ENCODE measurements at regions not wholly inside any gene's neighbourhood (a gene's known extent, or its start where the extent isn't known, plus 50 kb on each side); places are given as distances from the start of the nearest gene placed in this dataset.

DNA sequence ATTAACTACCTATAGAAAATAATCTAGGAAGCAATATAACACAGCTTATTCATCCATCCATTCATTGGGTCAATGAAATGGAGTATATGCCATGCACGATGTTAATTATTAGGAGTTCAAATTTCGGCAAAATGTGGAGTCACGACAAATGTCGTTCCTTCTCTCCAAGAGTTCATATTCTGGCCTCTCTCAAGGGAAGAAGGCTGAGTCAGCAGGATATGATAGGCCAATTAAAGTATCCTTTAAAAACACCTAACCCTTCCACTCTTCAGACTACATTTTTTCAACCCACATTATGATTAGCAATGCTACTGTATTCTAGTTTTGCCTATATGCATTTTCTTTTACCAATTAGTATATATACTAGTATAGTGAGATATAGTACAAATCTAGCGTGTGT is 163.1 kb downstream of the LARP7 start:
- no peak overlapping the region for H3K4me3 ChIP-seq (ENCODE audit: low read length in 2 of 2)
- WGBS, 2 donors = 91 to 95% methylated on average over 5 of the region's 5 CpGs
- DNase-seq (no peak), ATAC-seq (ENCODE audit: low FRiP score) (no peak)
- H3K27me3 ChIP-seq (ENCODE audit: control insufficient read depth in 1 of 2, insufficient read depth in 2 of 2, low read length in 1 of 2) = no peaks in the 10 kb centered on the region
- no peaks in the 10 kb centered on the region for H3K9me3 ChIP-seq (ENCODE audit: control insufficient read depth, low read length)
- H3K27ac ChIP-seq (ENCODE audit: low read depth in 1 of 2, low read length in 2 of 2) = no peak overlapping the region
- peaks cover 0 to 1% of the 10 kb centered on the region in 2 donors for H3K36me3 ChIP-seq (ENCODE audit: control insufficient read depth in 1 of 2, insufficient read depth in 2 of 2, low read length in 1 of 2)
- intact Hi-C loops (cut with DNase I) = no loop called here
- no peaks in the 10 kb centered on the region for H3K4me1 ChIP-seq (ENCODE audit: control insufficient read depth in 1 of 2, insufficient read depth in 2 of 2, low read length in 2 of 2)

DNA sequence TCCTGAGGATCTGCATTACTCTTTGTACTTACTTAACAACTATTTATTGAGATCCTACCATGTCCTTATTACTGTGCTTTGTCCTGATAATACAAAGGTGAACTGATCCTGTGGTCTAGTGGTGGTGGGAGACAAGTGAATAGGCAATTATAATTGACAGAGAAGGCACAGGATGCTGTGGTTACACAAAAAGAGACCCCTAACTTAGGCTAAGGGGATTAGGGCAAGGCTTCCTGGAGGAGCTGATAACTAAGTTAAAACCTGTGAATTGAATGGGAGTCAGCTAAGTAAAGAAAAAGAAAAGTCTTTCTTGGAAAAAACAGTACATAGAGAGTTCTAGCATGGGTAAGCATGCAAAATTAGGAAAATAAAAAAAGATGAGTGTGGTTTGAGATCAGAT is 164.4 kb downstream of the LARP7 start:
- intact Hi-C loops (cut with DNase I) = no loop called here
- DNase-seq (no peak), ATAC-seq (ENCODE audit: low FRiP score) (no peak)
- Histone ChIP-seq H3K27ac (ENCODE audit: low read depth in 1 of 2, low read length in 2 of 2) (no peak overlapping the region), H3K9me3 (ENCODE audit: control insufficient read depth, low read length) (no peaks in the 10 kb centered on the region), H3K27me3 (ENCODE audit: control insufficient read depth in 1 of 2, insufficient read depth in 2 of 2, low read length in 1 of 2) (no peaks in the 10 kb centered on the region), H3K4me1 (ENCODE audit: control insufficient read depth in 1 of 2, insufficient read depth in 2 of 2, low read length in 2 of 2) (no peaks in the 10 kb centered on the region), H3K4me3 (ENCODE audit: low read length in 2 of 2) (no peak overlapping the region), H3K36me3 (ENCODE audit: control insufficient read depth in 1 of 2, insufficient read depth in 2 of 2, low read length in 1 of 2) (peaks cover 0 to 1% of the 10 kb centered on the region in 2 donors)

DNA sequence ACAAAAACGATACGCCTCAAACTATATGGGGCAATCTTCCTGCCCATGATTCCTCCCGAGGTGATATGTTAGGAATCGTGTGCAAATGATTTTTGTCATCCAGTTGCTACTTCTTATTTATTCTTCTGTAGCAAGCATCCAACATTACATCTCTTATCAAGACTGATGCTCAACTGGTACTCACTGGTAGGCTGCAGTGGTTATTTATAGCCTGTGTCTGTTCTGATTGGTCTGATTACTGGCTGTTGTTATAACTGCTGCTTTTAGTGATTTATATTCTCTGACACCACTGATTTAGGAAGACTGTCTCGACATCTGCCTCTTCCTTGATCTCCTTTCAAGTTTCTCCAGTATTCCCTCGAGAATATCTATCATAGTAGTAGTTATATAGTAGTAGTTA is 165.8 kb downstream of the LARP7 start:
- intact Hi-C loops (cut with DNase I) = no loop called here
- Histone ChIP-seq H3K27ac (ENCODE audit: low read depth in 1 of 2, low read length in 2 of 2) (no peak overlapping the region), H3K9me3 (ENCODE audit: control insufficient read depth, low read length) (no peaks in the 10 kb centered on the region), H3K4me1 (ENCODE audit: control insufficient read depth in 1 of 2, insufficient read depth in 2 of 2, low read length in 2 of 2) (peaks cover 0 to 3% of the 10 kb centered on the region in 2 donors), H3K27me3 (ENCODE audit: control insufficient read depth in 1 of 2, insufficient read depth in 2 of 2, low read length in 1 of 2) (no peaks in the 10 kb centered on the region), H3K4me3 (ENCODE audit: low read length in 2 of 2) (no peak overlapping the region), H3K36me3 (ENCODE audit: control insufficient read depth in 1 of 2, insufficient read depth in 2 of 2, low read length in 1 of 2) (peaks cover 0 to 1% of the 10 kb centered on the region in 2 donors)
- WGBS, 2 donors = 72 to 73% methylated on average over 6 of the region's 6 CpGs
- no peak for DNase-seq
- no peak for ATAC-seq (ENCODE audit: low FRiP score)

DNA sequence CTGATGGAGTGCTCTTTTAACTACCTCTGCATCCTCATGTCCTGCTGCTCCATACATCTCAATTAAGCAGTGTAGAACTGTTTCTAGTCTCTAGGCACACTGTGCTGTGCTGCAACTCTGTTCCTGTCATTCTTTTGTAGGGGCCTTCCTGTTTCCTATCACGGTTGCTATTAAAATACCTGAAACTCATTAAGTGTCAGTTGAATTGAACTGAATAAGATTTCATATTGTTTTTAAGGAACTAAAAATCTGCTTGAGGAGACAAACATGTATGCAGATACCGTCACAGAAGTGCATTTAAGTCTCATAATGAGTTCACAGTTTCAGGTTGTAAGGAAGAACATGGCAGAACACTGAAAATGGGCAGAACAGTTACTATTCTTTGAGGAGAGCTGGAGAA is 170.1 kb downstream of the LARP7 start:
- no peak for DNase-seq
- ATAC-seq (ENCODE audit: low FRiP score) = no peak
- no peak overlapping the region for H3K27ac ChIP-seq (ENCODE audit: low read depth in 1 of 2, low read length in 2 of 2)
- no peaks in the 10 kb centered on the region for H3K27me3 ChIP-seq (ENCODE audit: control insufficient read depth in 1 of 2, insufficient read depth in 2 of 2, low read length in 1 of 2)
- peaks cover 0 to 3% of the 10 kb centered on the region in 2 donors for H3K4me1 ChIP-seq (ENCODE audit: control insufficient read depth in 1 of 2, insufficient read depth in 2 of 2, low read length in 2 of 2)
- H3K4me3 ChIP-seq (ENCODE audit: low read length in 2 of 2) = no peak overlapping the region
- intact Hi-C loops (cut with DNase I) = no loop called here
- WGBS, 2 donors = 88 to 93% methylated on average over 2 of the region's 2 CpGs
- H3K9me3 ChIP-seq (ENCODE audit: control insufficient read depth, low read length) = no peaks in the 10 kb centered on the region
- no peaks in the 10 kb centered on the region for H3K36me3 ChIP-seq (ENCODE audit: control insufficient read depth in 1 of 2, insufficient read depth in 2 of 2, low read length in 1 of 2)

DNA sequence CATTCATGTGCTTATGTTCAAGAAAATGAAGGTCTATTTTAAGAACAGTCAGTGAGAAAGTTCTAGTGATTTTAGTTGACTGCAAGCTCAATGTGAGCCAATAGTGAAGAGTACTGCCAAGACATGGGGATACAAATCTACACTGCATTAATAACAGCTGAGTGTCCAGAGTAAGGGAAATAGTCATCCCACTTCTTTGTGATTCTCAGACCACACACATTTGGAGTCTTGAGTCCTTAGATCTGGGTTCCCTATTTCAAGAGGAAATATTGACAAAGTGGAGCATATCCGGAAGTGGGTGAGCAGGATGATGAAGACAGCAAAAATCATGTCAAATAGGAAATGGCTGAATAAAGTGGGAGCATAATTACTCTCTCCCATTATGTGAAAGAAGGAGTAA is 171.1 kb downstream of the LARP7 start:
- Histone ChIP-seq H3K27me3 (ENCODE audit: control insufficient read depth in 1 of 2, insufficient read depth in 2 of 2, low read length in 1 of 2) (no peaks in the 10 kb centered on the region), H3K4me3 (ENCODE audit: low read length in 2 of 2) (no peak overlapping the region), H3K4me1 (ENCODE audit: control insufficient read depth in 1 of 2, insufficient read depth in 2 of 2, low read length in 2 of 2) (peaks cover 0 to 3% of the 10 kb centered on the region in 2 donors), H3K27ac (ENCODE audit: low read depth in 1 of 2, low read length in 2 of 2) (no peak overlapping the region), H3K9me3 (ENCODE audit: control insufficient read depth, low read length) (no peaks in the 10 kb centered on the region), H3K36me3 (ENCODE audit: control insufficient read depth in 1 of 2, insufficient read depth in 2 of 2, low read length in 1 of 2) (no peaks in the 10 kb centered on the region)
- intact Hi-C loops (cut with DNase I) = no loop called here
- DNase-seq = no peak
- no peak for ATAC-seq (ENCODE audit: low FRiP score)
- WGBS, 2 donors = 70 to 73% methylated on average over 1 of the region's 1 CpG

DNA sequence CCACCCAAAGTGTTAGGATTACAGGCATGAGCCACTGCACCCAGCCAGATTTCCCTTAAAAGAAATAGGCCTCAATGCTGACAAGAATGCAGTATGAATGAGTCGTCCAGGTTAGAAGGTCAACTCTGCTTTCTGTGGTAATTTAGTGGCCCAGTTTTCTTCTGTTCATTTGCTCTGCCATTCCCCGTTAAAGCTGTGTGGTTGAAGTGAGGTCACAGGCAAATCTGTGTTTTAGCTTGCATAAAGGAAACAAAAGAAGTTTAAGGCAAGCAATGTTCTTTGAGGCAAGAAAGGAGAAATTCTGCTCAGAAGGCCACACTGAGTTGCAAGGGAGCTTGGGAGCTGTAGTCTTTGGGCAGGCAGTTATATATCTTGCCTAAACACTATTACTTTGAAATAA is 176.8 kb downstream of the LARP7 start:
- Histone ChIP-seq H3K36me3 (ENCODE audit: control insufficient read depth in 1 of 2, insufficient read depth in 2 of 2, low read length in 1 of 2) (no peaks in the 10 kb centered on the region), H3K9me3 (ENCODE audit: control insufficient read depth, low read length) (no peaks in the 10 kb centered on the region), H3K4me3 (ENCODE audit: low read length in 2 of 2) (no peak overlapping the region), H3K27me3 (ENCODE audit: control insufficient read depth in 1 of 2, insufficient read depth in 2 of 2, low read length in 1 of 2) (no peaks in the 10 kb centered on the region), H3K27ac (ENCODE audit: low read depth in 1 of 2, low read length in 2 of 2) (no peak overlapping the region), H3K4me1 (ENCODE audit: control insufficient read depth in 1 of 2, insufficient read depth in 2 of 2, low read length in 2 of 2) (no peaks in the 10 kb centered on the region)
- no peak for DNase-seq
- intact Hi-C loops (cut with DNase I) = no loop called here
- ATAC-seq (ENCODE audit: low FRiP score) = no peak
- WGBS, 2 donors = 41 to 44% methylated on average over 2 of the region's 2 CpGs

DNA sequence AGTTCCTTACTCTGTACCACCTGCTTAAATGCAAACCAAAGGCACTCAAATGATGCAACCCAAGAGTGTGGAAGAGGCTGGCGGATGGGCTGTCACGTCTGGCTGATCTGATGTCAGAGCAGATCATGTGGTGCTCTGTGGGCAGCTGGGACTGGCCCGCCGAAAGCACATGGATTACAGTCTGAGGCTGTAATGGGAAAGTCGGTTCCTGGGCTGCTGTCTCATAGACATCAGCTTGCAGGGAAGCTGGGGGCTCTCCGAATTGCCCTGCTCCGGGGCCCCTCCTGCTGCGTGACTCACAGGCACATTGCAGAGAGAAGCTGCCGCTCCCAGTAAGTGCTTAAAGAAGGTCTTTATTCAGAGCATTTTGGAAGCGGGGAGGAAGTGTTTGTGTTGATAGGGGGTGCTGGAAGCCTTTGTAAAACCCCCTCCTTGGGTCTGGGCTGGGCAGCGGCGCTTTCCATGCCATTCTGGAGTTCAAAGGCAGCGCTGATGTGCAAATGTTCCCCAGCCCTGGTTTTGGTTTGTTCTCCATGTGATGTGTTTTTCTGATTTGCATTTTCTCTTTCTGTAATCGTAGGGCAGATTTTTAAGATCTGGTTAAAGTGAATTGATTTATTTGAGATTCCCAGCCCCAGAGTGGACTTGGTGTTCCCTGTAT is 181.1 kb downstream of the LARP7 start:
- ATAC-seq (ENCODE audit: low FRiP score) (peak; percentile 90), DNase-seq (peak; percentile 86)
- Histone ChIP-seq H3K27me3 (ENCODE audit: control insufficient read depth in 1 of 2, insufficient read depth in 2 of 2, low read length in 1 of 2) (no peaks in the 10 kb centered on the region), H3K4me1 (ENCODE audit: control insufficient read depth in 1 of 2, insufficient read depth in 2 of 2, low read length in 2 of 2) (no peaks in the 10 kb centered on the region), H3K9me3 (ENCODE audit: control insufficient read depth, low read length) (no peaks in the 10 kb centered on the region), H3K36me3 (ENCODE audit: control insufficient read depth in 1 of 2, insufficient read depth in 2 of 2, low read length in 1 of 2) (no peaks in the 10 kb centered on the region), H3K4me3 (ENCODE audit: low read length in 2 of 2) (peak overlapping the region; percentile 14 to 52), H3K27ac (ENCODE audit: low read depth in 1 of 2, low read length in 2 of 2) (no peak overlapping the region)
- intact Hi-C loops (cut with DNase I) = no loop called here
- 0 to 1% methylated on average over 14 of the region's 14 CpGs for WGBS, 2 donors

DNA sequence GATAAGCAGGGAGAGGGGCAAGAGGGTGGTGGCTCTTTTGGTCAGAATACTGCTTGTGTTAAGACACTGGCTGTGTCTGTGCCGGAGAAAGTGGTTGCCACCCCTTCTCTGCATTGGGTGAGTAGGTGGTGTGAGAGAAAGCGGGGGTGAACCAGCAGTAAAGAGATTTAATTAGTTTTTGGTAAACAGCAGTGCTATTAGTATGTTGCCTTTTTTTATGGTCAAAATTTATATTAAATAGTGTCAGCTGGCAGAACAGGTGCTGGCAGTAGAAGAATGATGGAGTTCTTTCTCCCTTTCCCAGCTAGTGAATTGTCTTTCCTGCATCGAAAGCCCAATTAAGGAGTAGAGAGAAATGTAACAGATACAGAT is 181.6 kb downstream of the LARP7 start:
- intact Hi-C loops (cut with DNase I) = no loop called here

DNA sequence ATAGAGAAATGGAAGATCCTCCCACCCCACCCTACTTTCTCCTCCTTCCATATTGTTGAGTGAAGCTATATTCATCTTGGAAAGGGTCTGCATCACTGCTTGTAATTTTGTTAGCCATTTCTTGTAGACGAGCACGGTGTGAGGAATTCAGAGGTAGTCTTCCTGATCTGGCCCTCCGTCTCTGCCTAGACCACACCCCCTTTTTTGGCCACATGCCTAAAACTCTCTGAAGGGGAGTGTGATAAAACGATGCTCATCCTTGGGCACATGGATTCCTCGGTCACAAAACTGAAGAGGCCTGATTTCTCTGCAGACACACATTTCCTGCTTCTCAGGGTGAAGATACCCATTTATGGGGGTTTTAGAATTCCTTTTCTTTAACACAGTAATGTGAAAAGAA is 182.8 kb downstream of the LARP7 start:
- ATAC-seq (ENCODE audit: low FRiP score) (no peak), DNase-seq (no peak)
- intact Hi-C loops (cut with DNase I) = no loop called here
- Histone ChIP-seq H3K4me1 (ENCODE audit: control insufficient read depth in 1 of 2, insufficient read depth in 2 of 2, low read length in 2 of 2) (no peaks in the 10 kb centered on the region), H3K27me3 (ENCODE audit: control insufficient read depth in 1 of 2, insufficient read depth in 2 of 2, low read length in 1 of 2) (no peaks in the 10 kb centered on the region), H3K9me3 (ENCODE audit: control insufficient read depth, low read length) (no peaks in the 10 kb centered on the region), H3K27ac (ENCODE audit: low read depth in 1 of 2, low read length in 2 of 2) (no peak overlapping the region), H3K36me3 (ENCODE audit: control insufficient read depth in 1 of 2, insufficient read depth in 2 of 2, low read length in 1 of 2) (no peaks in the 10 kb centered on the region), H3K4me3 (ENCODE audit: low read length in 2 of 2) (no peak overlapping the region)
- WGBS, 2 donors = 85 to 89% methylated on average over 5 of the region's 5 CpGs

More for the DNA sequence above, 181.6 kb downstream of the LARP7 start:
- DNase-seq = no peak
- Histone ChIP-seq H3K27ac (ENCODE audit: low read depth in 1 of 2, low read length in 2 of 2) (no peak overlapping the region), H3K36me3 (ENCODE audit: control insufficient read depth in 1 of 2, insufficient read depth in 2 of 2, low read length in 1 of 2) (no peaks in the 10 kb centered on the region), H3K9me3 (ENCODE audit: control insufficient read depth, low read length) (no peaks in the 10 kb centered on the region), H3K4me3 (ENCODE audit: low read length in 2 of 2) (peak overlapping the region in 1 of 2 donors; percentile 52), H3K27me3 (ENCODE audit: control insufficient read depth in 1 of 2, insufficient read depth in 2 of 2, low read length in 1 of 2) (no peaks in the 10 kb centered on the region), H3K4me1 (ENCODE audit: control insufficient read depth in 1 of 2, insufficient read depth in 2 of 2, low read length in 2 of 2) (no peaks in the 10 kb centered on the region)
- 47% methylated on average over 3 of the region's 3 CpGs for WGBS, 2 donors
- ATAC-seq (ENCODE audit: low FRiP score) = no peak

Data from aorta (tissue), 5 donors.